AG04449 (cell line): ENCODE measurements at regions not wholly inside any gene's neighbourhood (a gene's known extent, or its start where the extent isn't known, plus 50 kb on each side); places are given as distances from the start of the nearest gene placed in this dataset.
A peak's percentile ranks its signal among the peaks of the same experiment; 100 is the strongest.

Experiments
- CTCF ChIA-PET: fragments of 350-600 bp; formaldehyde crosslinking; extraction: SDS; loops from one replicate; lab custom pipeline; 2021; ENCODE audit warnings: antibody characterized with exemption; lab: Yijun Ruan, JAX
- POLR2A ChIA-PET: fragments of 400-600, 350-600 bp; formaldehyde crosslinking; extraction: SDS; loops from one replicate; lab custom pipeline; 2020; ENCODE audit warnings: antibody characterized with exemption, inconsistent platforms; lab: Yijun Ruan, JAX
- DNase-seq: peaks from one replicate; pipeline ENCODE4 v3.0.0-alpha.2; 2010; ENCODE audit warnings: low read depth, low spot score
- H3K4me3 ChIP-seq: 2 replicates; pipeline ENCODE4 v1.5.1; 2011; ENCODE audit warnings: low read depth, mild to moderate bottlenecking, control low read depth, low read length
- CTCF ChIP-seq: IDR thresholded peaks from one replicate; pipeline ENCODE4 v1.5.1; 2011; ENCODE audit warnings: mild to moderate bottlenecking, moderate library complexity, low read length, control low read depth, inconsistent platforms; ENCODE audit not compliant: insufficient read depth; ENCODE audit errors: missing control alignments

GRCh38 chr16:59060207-59060606, 326.1 kb upstream of the GOT2 start:
- CTCF ChIA-PET = no interaction called here
- H3K4me3 ChIP-seq = no peak overlapping the region
- POLR2A ChIA-PET = no interaction called here
- DNase-seq = peak; percentile 65
- no peak for TF ChIP-seq CTCF

GRCh38 chr16:59058250-59058649, 324.1 kb upstream of the GOT2 start:
- ChIA-PET CTCF (no interaction called here), POLR2A (no interaction called here)
- no peak for TF ChIP-seq CTCF

GRCh38 chr16:59053911-59054310, 319.8 kb upstream of the GOT2 start:
- DNase-seq = no peak
- TF ChIP-seq CTCF = no peak
- CTCF ChIA-PET = no interaction called here
- POLR2A ChIA-PET = no interaction called here
- H3K4me3 ChIP-seq = no peak overlapping the region

More at GRCh38 chr16:59058250-59058649, 324.1 kb upstream of the GOT2 start:
- no peak for DNase-seq
- H3K4me3 ChIP-seq = no peak overlapping the region

- no peak overlapping the region for H3K4me3 ChIP-seq
- ChIA-PET CTCF (no interaction called here), POLR2A (no interaction called here)
- no peak for DNase-seq
- no peak for TF ChIP-seq CTCF
Observed at GRCh38 chr16:59052231-59052630, 318.1 kb upstream of the GOT2 start.

GRCh38 chr16:59048876-59049275, 314.8 kb upstream of the GOT2 start:
- no peak overlapping the region for H3K4me3 ChIP-seq
- no peak for TF ChIP-seq CTCF
- ChIA-PET CTCF (no interaction called here), POLR2A (no interaction called here)
- no peak for DNase-seq

GRCh38 chr16:59047114-59047513, 313.0 kb upstream of the GOT2 start:
- no peak for DNase-seq
- no peak for TF ChIP-seq CTCF
- H3K4me3 ChIP-seq = no peak overlapping the region
- ChIA-PET POLR2A (no interaction called here), CTCF (no interaction called here)

- CTCF ChIA-PET = no interaction called here
- DNase-seq = peak; percentile 23
- POLR2A ChIA-PET = interaction anchor here (0.6 kb wide), 1 partner anchor 49 kb away, joined by 3 read pairs; no protein-coding TSS in a partner anchor
- H3K4me3 ChIP-seq = no peak overlapping the region
- TF ChIP-seq CTCF = no peak
Observed at GRCh38 chr16:59046335-59046734, 312.2 kb upstream of the GOT2 start.
